ENCODE measurements at regions not wholly inside any gene's neighbourhood (a gene's known extent, or its start where the extent isn't known, plus 50 kb on each side); places are given as distances from the start of the nearest gene placed in this dataset.

- TF ChIP-seq, protein P1, sequence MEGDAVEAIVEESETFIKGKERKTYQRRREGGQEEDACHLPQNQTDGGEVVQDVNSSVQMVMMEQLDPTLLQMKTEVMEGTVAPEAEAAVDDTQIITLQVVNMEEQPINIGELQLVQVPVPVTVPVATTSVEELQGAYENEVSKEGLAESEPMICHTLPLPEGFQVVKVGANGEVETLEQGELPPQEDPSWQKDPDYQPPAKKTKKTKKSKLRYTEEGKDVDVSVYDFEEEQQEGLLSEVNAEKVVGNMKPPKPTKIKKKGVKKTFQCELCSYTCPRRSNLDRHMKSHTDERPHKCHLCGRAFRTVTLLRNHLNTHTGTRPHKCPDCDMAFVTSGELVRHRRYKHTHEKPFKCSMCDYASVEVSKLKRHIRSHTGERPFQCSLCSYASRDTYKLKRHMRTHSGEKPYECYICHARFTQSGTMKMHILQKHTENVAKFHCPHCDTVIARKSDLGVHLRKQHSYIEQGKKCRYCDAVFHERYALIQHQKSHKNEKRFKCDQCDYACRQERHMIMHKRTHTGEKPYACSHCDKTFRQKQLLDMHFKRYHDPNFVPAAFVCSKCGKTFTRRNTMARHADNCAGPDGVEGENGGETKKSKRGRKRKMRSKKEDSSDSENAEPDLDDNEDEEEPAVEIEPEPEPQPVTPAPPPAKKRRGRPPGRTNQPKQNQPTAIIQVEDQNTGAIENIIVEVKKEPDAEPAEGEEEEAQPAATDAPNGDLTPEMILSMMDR (IDR thresholded peaks at IDR 0.05): no peak
- TF ChIP-seq POLR2A (IDR thresholded peaks at IDR 0.05): no peak
Measured at GRCh38 chr13:22793598-22794134, 387.1 kb upstream of the SGCG start.
